ENCODE measurements at regions not wholly inside any gene's neighbourhood (a gene's known extent, or its start where the extent isn't known, plus 50 kb on each side); places are given as distances from the start of the nearest gene placed in this dataset.

DNA sequence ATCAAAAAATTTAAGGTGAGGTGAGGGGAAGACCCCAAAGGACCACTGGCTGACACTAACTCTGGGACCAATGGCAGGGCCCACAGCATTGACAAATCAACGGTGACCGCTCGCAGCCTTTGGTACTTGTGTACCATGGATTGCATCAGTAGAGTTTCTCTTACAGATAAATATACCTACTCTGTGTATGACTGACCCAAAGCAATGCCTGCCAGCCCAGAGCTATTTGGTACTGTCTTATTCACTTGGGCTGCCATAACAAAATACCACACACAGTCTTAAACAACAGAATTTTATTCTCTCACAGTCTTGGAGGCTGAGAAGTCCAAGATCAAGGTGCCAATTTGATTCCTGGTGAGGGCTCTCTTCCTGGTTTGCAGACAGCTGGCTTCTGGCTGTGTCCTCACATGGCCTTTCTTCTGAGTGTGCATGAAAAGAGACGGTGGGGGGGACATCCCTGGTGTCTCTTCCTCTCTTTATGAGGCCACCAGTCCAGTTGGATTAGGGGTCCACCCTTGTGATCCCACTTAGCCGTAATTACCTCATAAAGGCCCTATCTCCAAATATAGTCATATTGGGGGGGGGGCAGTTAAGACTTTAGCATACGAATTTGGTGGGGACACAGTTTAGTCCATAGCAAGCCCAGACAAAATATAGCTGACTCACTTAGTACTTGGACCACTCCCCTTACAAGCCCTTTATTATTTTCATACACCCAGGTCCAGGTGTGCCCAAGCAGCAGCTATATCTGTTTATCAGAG lies 336.3 kb downstream of the CD83 start:
- peaks cover 3% of the 10 kb centered on the region for H3K27me3 Mint-ChIP-seq
- H3K4me3 Mint-ChIP-seq (ENCODE audit: low read depth), result no peak overlapping the region
- H3K27ac Mint-ChIP-seq, result no peak overlapping the region
- DNase-seq (ENCODE audit: low spot score, unreplicated experiment), result no peak
- peaks cover 3% of the 10 kb centered on the region for H3K36me3 Mint-ChIP-seq (ENCODE audit: insufficient read depth)
- TF ChIP-seq, protein P1, sequence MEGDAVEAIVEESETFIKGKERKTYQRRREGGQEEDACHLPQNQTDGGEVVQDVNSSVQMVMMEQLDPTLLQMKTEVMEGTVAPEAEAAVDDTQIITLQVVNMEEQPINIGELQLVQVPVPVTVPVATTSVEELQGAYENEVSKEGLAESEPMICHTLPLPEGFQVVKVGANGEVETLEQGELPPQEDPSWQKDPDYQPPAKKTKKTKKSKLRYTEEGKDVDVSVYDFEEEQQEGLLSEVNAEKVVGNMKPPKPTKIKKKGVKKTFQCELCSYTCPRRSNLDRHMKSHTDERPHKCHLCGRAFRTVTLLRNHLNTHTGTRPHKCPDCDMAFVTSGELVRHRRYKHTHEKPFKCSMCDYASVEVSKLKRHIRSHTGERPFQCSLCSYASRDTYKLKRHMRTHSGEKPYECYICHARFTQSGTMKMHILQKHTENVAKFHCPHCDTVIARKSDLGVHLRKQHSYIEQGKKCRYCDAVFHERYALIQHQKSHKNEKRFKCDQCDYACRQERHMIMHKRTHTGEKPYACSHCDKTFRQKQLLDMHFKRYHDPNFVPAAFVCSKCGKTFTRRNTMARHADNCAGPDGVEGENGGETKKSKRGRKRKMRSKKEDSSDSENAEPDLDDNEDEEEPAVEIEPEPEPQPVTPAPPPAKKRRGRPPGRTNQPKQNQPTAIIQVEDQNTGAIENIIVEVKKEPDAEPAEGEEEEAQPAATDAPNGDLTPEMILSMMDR (IDR thresholded peaks at IDR 0.05; ENCODE audit: unreplicated experiment), result no peak
- peaks cover 26% of the 10 kb centered on the region for H3K4me1 Mint-ChIP-seq (ENCODE audit: low read depth)
- no peaks in the 10 kb centered on the region for H3K9me3 Mint-ChIP-seq (ENCODE audit: low read depth)

DNA sequence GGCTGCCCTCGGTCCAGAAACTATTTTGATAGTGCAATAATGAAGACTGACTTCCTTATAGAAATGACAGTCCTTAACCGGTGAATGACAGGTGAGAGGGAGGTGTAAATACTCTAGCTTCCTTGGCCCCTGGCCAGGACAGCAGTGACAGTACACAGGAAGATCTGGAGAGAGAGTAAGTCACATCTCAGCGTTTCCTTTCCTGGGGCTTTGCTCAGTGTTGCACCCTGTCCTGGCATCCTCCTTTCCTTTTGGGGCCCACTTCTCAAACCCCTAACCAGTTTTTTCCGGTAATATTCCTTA lies 336.9 kb downstream of the CD83 start:
- Mint-ChIP-seq H3K4me1 (ENCODE audit: low read depth) (peaks cover 22% of the 10 kb centered on the region), H3K9me3 (ENCODE audit: low read depth) (no peaks in the 10 kb centered on the region), H3K27ac (no peak overlapping the region), H3K4me3 (ENCODE audit: low read depth) (no peak overlapping the region), H3K27me3 (peaks cover 3% of the 10 kb centered on the region), H3K36me3 (ENCODE audit: insufficient read depth) (peaks cover 3% of the 10 kb centered on the region)
- no peak for DNase-seq (ENCODE audit: low spot score, unreplicated experiment)
- TF ChIP-seq, protein P1 (IDR thresholded peaks at IDR 0.05; ENCODE audit: unreplicated experiment), result no peak

DNA sequence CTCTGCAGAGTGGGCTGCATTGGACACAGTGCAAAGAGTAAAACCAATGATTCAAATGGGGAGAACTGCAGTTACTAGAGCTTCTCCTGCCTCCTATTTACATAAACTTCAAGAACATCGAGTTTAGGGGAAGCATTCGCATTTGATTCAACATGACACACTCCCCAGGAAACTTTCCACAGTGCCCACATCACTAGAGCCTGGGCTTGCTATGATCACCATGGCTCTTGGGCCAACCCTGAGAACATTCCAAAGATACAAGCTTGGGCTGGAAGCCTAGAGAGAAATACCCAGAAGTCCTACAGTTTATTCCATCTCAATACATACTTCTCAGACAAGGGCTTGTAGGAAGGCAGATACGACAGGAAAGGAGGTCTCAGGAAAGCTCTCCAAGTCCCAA lies 337.9 kb downstream of the CD83 start:
- H3K4me1 Mint-ChIP-seq (ENCODE audit: low read depth), result peaks cover 12% of the 10 kb centered on the region
- no peaks in the 10 kb centered on the region for H3K27me3 Mint-ChIP-seq
- H3K27ac Mint-ChIP-seq, result no peak overlapping the region
- TF ChIP-seq, protein P1 (IDR thresholded peaks at IDR 0.05; ENCODE audit: unreplicated experiment), result no peak
- no peaks in the 10 kb centered on the region for H3K9me3 Mint-ChIP-seq (ENCODE audit: low read depth)
- no peak for DNase-seq (ENCODE audit: low spot score, unreplicated experiment)
- no peak overlapping the region for H3K4me3 Mint-ChIP-seq (ENCODE audit: low read depth)
- no peaks in the 10 kb centered on the region for H3K36me3 Mint-ChIP-seq (ENCODE audit: insufficient read depth)

DNA sequence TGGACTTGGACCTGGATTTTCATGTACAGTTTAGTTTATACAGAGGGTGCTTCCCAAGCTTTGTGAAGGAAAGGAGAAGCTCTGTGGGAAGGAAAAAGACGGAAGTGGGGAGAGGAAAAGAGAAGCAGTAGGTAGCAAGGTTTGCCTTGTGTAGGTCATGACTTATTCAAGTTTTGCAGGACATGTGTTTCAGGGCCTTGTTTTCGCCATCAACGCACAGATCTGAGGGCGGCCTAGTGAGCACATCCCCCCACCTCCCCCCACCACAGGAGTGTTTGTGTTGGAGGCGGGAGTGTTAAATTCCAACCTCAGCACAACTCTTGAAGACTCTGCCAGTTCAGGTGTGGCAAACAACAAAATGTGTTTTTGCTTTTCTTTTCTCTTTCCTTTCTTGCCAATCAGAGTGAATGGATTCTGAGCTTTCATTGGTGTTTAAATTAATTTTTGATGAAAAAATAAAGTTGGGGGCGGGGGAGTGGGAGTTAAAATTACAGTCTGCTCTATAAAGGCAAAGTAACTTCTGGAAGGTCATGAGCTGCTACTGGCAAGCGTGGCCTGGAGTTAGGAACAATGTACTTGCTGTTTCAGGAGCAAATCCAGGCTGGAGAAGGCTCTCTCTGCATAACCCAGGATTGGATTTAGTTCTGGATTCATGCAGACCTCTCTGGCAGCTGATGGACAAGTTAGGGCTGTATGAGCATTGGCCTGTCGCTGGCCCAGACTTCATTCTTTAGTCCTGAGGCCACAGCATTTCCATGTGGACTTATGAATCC lies 338.5 kb downstream of the CD83 start:
- no peaks in the 10 kb centered on the region for H3K36me3 Mint-ChIP-seq (ENCODE audit: insufficient read depth)
- no peaks in the 10 kb centered on the region for H3K9me3 Mint-ChIP-seq (ENCODE audit: low read depth)
- H3K27ac Mint-ChIP-seq, result no peak overlapping the region
- no peaks in the 10 kb centered on the region for H3K27me3 Mint-ChIP-seq
- no peak overlapping the region for H3K4me3 Mint-ChIP-seq (ENCODE audit: low read depth)
- DNase-seq (ENCODE audit: low spot score, unreplicated experiment), result no peak
- H3K4me1 Mint-ChIP-seq (ENCODE audit: low read depth), result peaks cover 11% of the 10 kb centered on the region
- TF ChIP-seq, protein P1 (IDR thresholded peaks at IDR 0.05; ENCODE audit: unreplicated experiment), result no peak

DNA sequence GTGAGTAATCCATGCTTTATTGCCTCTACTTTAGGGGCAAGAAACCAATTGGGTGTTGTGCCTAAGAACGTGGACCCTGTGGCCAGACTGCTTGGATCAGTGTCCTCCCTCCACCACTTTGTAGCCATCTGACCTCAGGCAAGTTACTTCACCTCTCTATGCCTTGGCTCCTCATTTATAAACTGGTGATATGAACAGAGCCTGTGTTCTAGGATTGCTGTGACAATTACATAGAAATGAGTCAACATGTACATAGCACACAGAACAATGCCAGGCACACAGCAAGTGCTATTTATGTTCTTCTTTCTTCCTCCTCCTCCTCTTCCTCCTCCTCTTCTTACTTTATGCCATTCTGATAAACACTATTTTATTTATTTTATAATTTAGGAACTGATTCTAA lies 339.4 kb downstream of the CD83 start:
- Mint-ChIP-seq H3K4me1 (ENCODE audit: low read depth) (peaks cover 11% of the 10 kb centered on the region), H3K36me3 (ENCODE audit: insufficient read depth) (no peaks in the 10 kb centered on the region)

More for the DNA sequence above, 339.4 kb downstream of the CD83 start:
- Mint-ChIP-seq H3K9me3 (ENCODE audit: low read depth) (no peaks in the 10 kb centered on the region), H3K4me3 (ENCODE audit: low read depth) (no peak overlapping the region), H3K27me3 (no peaks in the 10 kb centered on the region), H3K27ac (no peak overlapping the region)
- DNase-seq (ENCODE audit: low spot score, unreplicated experiment), result no peak
- TF ChIP-seq, protein P1 (IDR thresholded peaks at IDR 0.05; ENCODE audit: unreplicated experiment), result no peak

Data from progenitor cell of endocrine pancreas (in vitro differentiated cells).